ENCODE measurements at regions not wholly inside any gene's neighbourhood (a gene's known extent, or its start where the extent isn't known, plus 50 kb on each side); places are given as distances from the start of the nearest gene placed in this dataset.

- TF ChIP-seq CTCF (IDR thresholded peaks at IDR 0.05 in 8 of 11, conservative IDR thresholded peaks at IDR 0.05 in 3 of 11): no peak
- TF ChIP-seq POLR2AphosphoS5 (IDR thresholded peaks at IDR 0.05): no peak
Observed at GRCh38 chr9:93864032-93864431, 91.1 kb downstream of the BARX1 start.

All from spleen (tissue), 7 donors.